RWPE2 (cell line): ENCODE measurements at regions not wholly inside any gene's neighbourhood (a gene's known extent, or its start where the extent isn't known, plus 50 kb on each side); places are given as distances from the start of the nearest gene placed in this dataset.
"Not testable (repeated sequence)": the region's sequence is repeated elsewhere in the genome, so short reads cannot be mapped to it uniquely, and the experiment has no call there.

Experiments used
- ATAC-seq: fragments of 200-7000 bp; cut with Tn5 transposase; 3 replicates; pipeline ENCODE4 v1.9.1; 2021; ENCODE audit warnings: low read depth
- DNase-seq: peaks from one replicate; pipeline ENCODE4 v3.0.0-alpha.2; 2020; ENCODE audit warnings: low spot score
- H3K27ac ChIP-seq: fragments of 450-650 bp; 2 replicates; pipeline ENCODE4 v1.5.1; 2017; ENCODE audit warnings: mild to moderate bottlenecking; ENCODE audit not compliant: poor library complexity, severe bottlenecking
- H3K27me3 ChIP-seq: fragments of 250-450 bp; sonication (Bioruptor Pico); 2 replicates; pipeline ENCODE4 v1.5.1; 2021; ENCODE audit warnings: mild to moderate bottlenecking, moderate library complexity; ENCODE audit not compliant: insufficient read depth, poor library complexity, severe bottlenecking
- H3K36me3 ChIP-seq: fragments of 250-450 bp; sonication (Bioruptor Pico); 2 replicates; pipeline ENCODE4 v1.5.1; 2020; ENCODE audit warnings: low read depth, mild to moderate bottlenecking, moderate library complexity
- H3K4me1 ChIP-seq: fragments of 250-450 bp; sonication (Bioruptor Pico); 2 replicates; pipeline ENCODE4 v1.5.1; 2021; ENCODE audit warnings: mild to moderate bottlenecking, moderate library complexity; ENCODE audit not compliant: insufficient read depth, poor library complexity, severe bottlenecking
- H3K4me3 ChIP-seq: fragments of 250-450 bp; sonication (Bioruptor Pico); 2 replicates; pipeline ENCODE4 v1.5.1; 2021; ENCODE audit warnings: mild to moderate bottlenecking, moderate library complexity; ENCODE audit not compliant: severe bottlenecking
- H3K9me3 ChIP-seq: fragments of 250-450 bp; sonication (Bioruptor Pico); 2 replicates; pipeline ENCODE4 v1.5.1; 2021; ENCODE audit warnings: mild to moderate bottlenecking, moderate library complexity; ENCODE audit not compliant: severe bottlenecking
- CTCF ChIP-seq: fragments of 450-650 bp; IDR thresholded peaks from one replicate; pipeline ENCODE4 v1.5.1; 2017; ENCODE audit warnings: mild to moderate bottlenecking, moderate library complexity; ENCODE audit not compliant: poor library complexity, severe bottlenecking

GRCh38 chrX:122344816-122345215 lies 839.3 kb upstream of the GRIA3 start:
- H3K27ac ChIP-seq = no peak overlapping the region
- no peak overlapping the region for H3K4me3 ChIP-seq
- TF ChIP-seq CTCF = no peak
- no peak for ATAC-seq
- H3K9me3 ChIP-seq = no peaks in the 10 kb centered on the region
- H3K4me1 ChIP-seq = no peaks in the 10 kb centered on the region
- DNase-seq = no peak
- H3K27me3 ChIP-seq = no peaks in the 10 kb centered on the region
- H3K36me3 ChIP-seq = no peaks in the 10 kb centered on the region

DNA sequence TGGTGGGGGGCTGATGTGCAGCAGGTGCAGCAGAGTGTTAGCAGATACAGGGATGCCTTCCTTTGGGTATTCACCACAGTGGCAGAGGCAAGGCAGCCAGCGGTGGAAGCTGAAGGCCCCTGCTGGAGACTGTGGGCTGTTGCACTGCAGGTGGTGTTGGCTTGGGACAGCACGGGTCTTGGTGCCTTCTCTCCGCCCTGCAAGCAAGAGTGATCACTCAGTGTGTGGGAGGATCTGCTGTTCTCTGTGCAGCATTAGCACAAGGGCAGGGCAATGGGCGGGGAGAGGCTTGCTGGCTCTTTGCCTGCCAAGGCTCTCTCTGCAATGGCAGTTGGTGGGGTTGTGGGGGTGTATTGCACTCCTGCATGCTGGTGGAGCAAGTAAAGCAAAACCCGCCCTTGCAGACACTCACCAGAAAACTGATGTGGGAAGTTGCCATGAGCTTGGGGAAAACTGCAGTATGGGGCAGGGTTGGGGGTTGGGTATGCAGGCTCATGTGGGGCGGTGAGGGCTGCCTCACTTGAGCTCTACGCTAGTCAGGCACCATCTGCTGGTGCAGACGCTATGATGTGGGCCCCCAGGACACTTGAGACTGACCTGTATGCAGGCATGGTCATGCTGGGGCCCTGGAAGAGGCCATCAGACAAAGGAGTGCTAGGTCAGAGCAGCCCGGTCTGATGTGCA lies 820.8 kb upstream of the GRIA3 start:
- H3K27ac ChIP-seq = no peak overlapping the region
- H3K27me3 ChIP-seq = no peaks in the 10 kb centered on the region
- ATAC-seq (no peak), DNase-seq (no peak)
- H3K4me3 ChIP-seq = no peak overlapping the region
- no peaks in the 10 kb centered on the region for H3K4me1 ChIP-seq
- H3K36me3 ChIP-seq = no peaks in the 10 kb centered on the region
- H3K9me3 ChIP-seq = no peaks in the 10 kb centered on the region
- no peak for TF ChIP-seq CTCF

DNA sequence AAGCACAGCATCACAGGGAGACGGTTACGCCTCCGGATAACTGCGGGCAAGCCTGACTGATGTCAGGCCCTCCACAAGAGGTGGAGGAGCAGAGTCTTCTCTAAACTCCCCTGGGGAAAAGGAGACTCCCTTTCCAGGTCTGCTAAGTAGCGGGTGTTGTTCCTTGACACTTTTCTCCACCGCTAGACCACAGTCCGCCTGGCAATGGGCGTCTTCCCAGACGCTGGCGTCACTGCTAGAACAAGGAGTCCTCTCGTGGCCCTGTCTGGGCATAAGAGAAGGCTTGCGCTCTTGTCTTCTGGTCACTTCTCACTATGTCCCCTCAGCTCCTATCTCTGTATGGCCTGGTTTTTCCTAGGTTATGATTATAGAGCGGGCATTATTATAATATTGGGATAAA lies 808.5 kb upstream of the GRIA3 start:
- not testable (repeated sequence) for DNase-seq, H3K9me3 ChIP-seq, H3K4me1 ChIP-seq, H3K36me3 ChIP-seq, ATAC-seq, H3K27me3 ChIP-seq, H3K27ac ChIP-seq, H3K4me3 ChIP-seq

DNA sequence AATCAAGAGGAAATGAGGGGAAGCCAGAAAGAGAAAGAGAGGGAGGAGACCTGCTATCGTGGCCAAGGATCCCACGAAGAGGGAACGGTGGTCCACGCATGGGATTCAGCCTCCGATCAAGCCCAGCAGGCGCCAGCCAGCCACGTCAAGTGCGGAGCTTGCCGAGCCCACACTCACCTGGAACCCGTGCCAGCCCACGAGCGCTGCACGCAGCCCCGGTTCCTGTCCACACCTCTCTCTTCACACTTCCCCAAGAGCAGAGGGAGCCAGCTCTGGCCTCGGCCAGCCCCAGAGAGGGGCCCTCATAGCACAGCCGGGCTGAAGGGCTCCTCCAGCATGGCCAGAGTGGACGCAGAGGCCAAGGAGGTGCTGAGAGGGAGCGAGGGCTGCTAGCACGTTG lies 795.1 kb upstream of the GRIA3 start:
- H3K4me3 ChIP-seq = no peak overlapping the region
- no peak overlapping the region for H3K27ac ChIP-seq
- H3K9me3 ChIP-seq = no peaks in the 10 kb centered on the region
- no peak for DNase-seq
- no peaks in the 10 kb centered on the region for H3K27me3 ChIP-seq
- H3K4me1 ChIP-seq = no peaks in the 10 kb centered on the region
- H3K36me3 ChIP-seq = no peaks in the 10 kb centered on the region
- no peak for TF ChIP-seq CTCF
- no peak for ATAC-seq

- H3K36me3 ChIP-seq = no peaks in the 10 kb centered on the region
- no peak overlapping the region for H3K4me3 ChIP-seq
- no peaks in the 10 kb centered on the region for H3K4me1 ChIP-seq
- ATAC-seq = no peak
- H3K9me3 ChIP-seq = no peaks in the 10 kb centered on the region
- H3K27me3 ChIP-seq = no peaks in the 10 kb centered on the region
- H3K27ac ChIP-seq = no peak overlapping the region
- TF ChIP-seq CTCF = no peak
- DNase-seq = no peak
Measured at GRCh38 chrX:122418758-122419157, 765.3 kb upstream of the GRIA3 start.
